Neural progenitor cell (in vitro differentiated cells): ENCODE measurements at regions not wholly inside any gene's neighbourhood (a gene's known extent, or its start where the extent isn't known, plus 50 kb on each side); places are given as distances from the start of the nearest gene placed in this dataset.
"Not testable (repeated sequence)": the region's sequence is repeated elsewhere in the genome, so short reads cannot be mapped to it uniquely, and the experiment has no call there.

Source experiments
- DNase-seq: peaks from one replicate; pipeline ENCODE4 v3.0.0-alpha.2; 2016; ENCODE audit warnings: low spot score
- H2AFZ ChIP-seq: fragments of 200-600 bp; sonication (generic); replicated peaks from 2 replicates; pipeline ENCODE4 v1.6.1; 2016; ENCODE audit warnings: antibody characterized with exemption
- H3F3A ChIP-seq: fragments of 200-600 bp; sonication (generic); 2 replicates; pipeline ENCODE4 v1.6.1; 2016; ENCODE audit warnings: antibody characterized with exemption, low read depth
- H3K27ac ChIP-seq: fragments of 200-600 bp; sonication (generic); 2 replicates; pipeline ENCODE4 v1.5.1; 2016; ENCODE audit warnings: mild to moderate bottlenecking
- H3K27me3 ChIP-seq: fragments of 200-600 bp; sonication (generic); 2 replicates; pipeline ENCODE4 v1.6.1; 2016; ENCODE audit warnings: mild to moderate bottlenecking, moderate library complexity
- H3K36me3 ChIP-seq: fragments of 200-600 bp; sonication (generic); 2 replicates; pipeline ENCODE4 v1.5.1; 2016
- H3K4me1 ChIP-seq: fragments of 200-600 bp; sonication (generic); 2 replicates; pipeline ENCODE4 v1.6.1; 2016; ENCODE audit warnings: mixed run types
- H3K4me2 ChIP-seq: fragments of 200-600 bp; sonication (generic); 2 replicates; pipeline ENCODE4 v1.6.1; 2016
- H3K4me3 ChIP-seq: fragments of 200-600 bp; sonication (generic); 2 replicates; pipeline ENCODE4 v1.5.1; 2016
- H3K79me2 ChIP-seq: fragments of 200-600 bp; sonication (generic); 2 replicates; pipeline ENCODE4 v1.6.1; 2016; ENCODE audit warnings: low read depth
- H3K9ac ChIP-seq: fragments of 200-600 bp; sonication (generic); 2 replicates; pipeline ENCODE4 v1.6.1; 2016
- H3K9me3 ChIP-seq: fragments of 200-600 bp; sonication (generic); 2 replicates; pipeline ENCODE4 v1.5.1; 2016; ENCODE audit warnings: low read depth
- H4K20me1 ChIP-seq: fragments of 200-600 bp; sonication (generic); 2 replicates; pipeline ENCODE4 v1.6.1; 2016; ENCODE audit warnings: low read depth
- H3K27ac Mint-ChIP-seq: 3 replicates; pipeline ENCODE4 v1.8.0; 2021; ENCODE audit warnings: mixed read lengths
- H3K27me3 Mint-ChIP-seq: 2 replicates; pipeline ENCODE4 v1.8.0; 2022; ENCODE audit warnings: low read depth, mild to moderate bottlenecking, inconsistent platforms, moderate library complexity, mixed read lengths; ENCODE audit not compliant: insufficient read depth
- H3K36me3 Mint-ChIP-seq: 3 replicates; pipeline ENCODE4 v1.8.0; 2021; ENCODE audit warnings: mixed read lengths
- H3K4me1 Mint-ChIP-seq: 3 replicates; pipeline ENCODE4 v1.8.0; 2021; ENCODE audit warnings: mixed read lengths
- H3K4me3 Mint-ChIP-seq: 3 replicates; pipeline ENCODE4 v1.8.0; 2021; ENCODE audit warnings: mild to moderate bottlenecking, moderate library complexity, mixed read lengths
- H3K9me3 Mint-ChIP-seq: 3 replicates; pipeline ENCODE4 v1.8.0; 2020; ENCODE audit warnings: mixed read lengths
- CTCF ChIP-seq: fragments of 200-600 bp; sonication (generic); IDR thresholded peaks from 2 replicates; pipeline ENCODE4 v1.5.1; 2017; ENCODE audit warnings: antibody characterized with exemption, mild to moderate bottlenecking
- EZH2 ChIP-seq: fragments of 200-600 bp; sonication (generic); IDR thresholded peaks from 2 replicates; pipeline ENCODE4 v1.6.1; 2017; ENCODE audit warnings: antibody characterized with exemption, mild to moderate bottlenecking, moderate library complexity
- EZH2phosphoT487 ChIP-seq: fragments of 200-600 bp; sonication (generic); IDR thresholded peaks from 2 replicates; pipeline ENCODE4 v1.6.1; 2017; ENCODE audit warnings: antibody characterized with exemption

- H3K79me2 ChIP-seq: no peaks in the 10 kb centered on the region
- no peaks in the 10 kb centered on the region for H3K27me3 ChIP-seq
- no peaks in the 10 kb centered on the region for H3K9me3 ChIP-seq
- H3K4me1 ChIP-seq: no peaks in the 10 kb centered on the region
- Mint-ChIP-seq H3K27me3 (no peaks in the 10 kb centered on the region), H3K36me3 (no peaks in the 10 kb centered on the region), H3K9me3 (peaks cover 9% of the 10 kb centered on the region), H3K4me1 (no peaks in the 10 kb centered on the region), H3K4me3 (no peak overlapping the region), H3K27ac (no peak overlapping the region)
- no peak overlapping the region for H2AFZ ChIP-seq
- no peak overlapping the region for H3K4me2 ChIP-seq
- H3F3A ChIP-seq: no peaks in the 10 kb centered on the region
- DNase-seq: no peak
- no peak overlapping the region for H3K27ac ChIP-seq
- no peaks in the 10 kb centered on the region for H4K20me1 ChIP-seq
- TF ChIP-seq EZH2phosphoT487: no peak
- no peak for TF ChIP-seq CTCF
- TF ChIP-seq EZH2: no peak
- no peak overlapping the region for H3K9ac ChIP-seq
- H3K4me3 ChIP-seq: no peak overlapping the region
- no peaks in the 10 kb centered on the region for H3K36me3 ChIP-seq
Observed at GRCh38 chr16:60636117-60636516, 1400.1 kb downstream of the CDH8 start.

- H3K9ac ChIP-seq: no peak overlapping the region
- no peaks in the 10 kb centered on the region for H3K4me1 ChIP-seq
- Mint-ChIP-seq H3K4me3 (no peak overlapping the region), H3K4me1 (no peaks in the 10 kb centered on the region), H3K27me3 (no peaks in the 10 kb centered on the region), H3K36me3 (no peaks in the 10 kb centered on the region), H3K27ac (no peak overlapping the region), H3K9me3 (peaks cover 9% of the 10 kb centered on the region)
- H3K27me3 ChIP-seq: no peaks in the 10 kb centered on the region
- H2AFZ ChIP-seq: peak overlapping the region; percentile 47
- no peak overlapping the region for H3K4me2 ChIP-seq
- no peaks in the 10 kb centered on the region for H3K36me3 ChIP-seq
- no peak for DNase-seq
- no peaks in the 10 kb centered on the region for H3K79me2 ChIP-seq
- H3F3A ChIP-seq: no peaks in the 10 kb centered on the region
- no peaks in the 10 kb centered on the region for H3K9me3 ChIP-seq
- TF ChIP-seq CTCF (no peak), EZH2 (no peak), EZH2phosphoT487 (no peak)
- no peak overlapping the region for H3K4me3 ChIP-seq
- no peak overlapping the region for H3K27ac ChIP-seq
- H4K20me1 ChIP-seq: no peaks in the 10 kb centered on the region
Observed at GRCh38 chr16:60635548-60635947, 1400.7 kb downstream of the CDH8 start.

GRCh38 chr16:60611844-60612243, 1424.4 kb downstream of the CDH8 start:
- Histone ChIP-seq H3K9ac (no peak overlapping the region), H3K4me1 (no peaks in the 10 kb centered on the region), H3K27me3 (no peaks in the 10 kb centered on the region), H3K4me2 (no peak overlapping the region), H3F3A (no peaks in the 10 kb centered on the region), H3K36me3 (no peaks in the 10 kb centered on the region), H3K9me3 (no peaks in the 10 kb centered on the region), H3K4me3 (no peak overlapping the region), H3K79me2 (no peaks in the 10 kb centered on the region), H2AFZ (no peak overlapping the region), H4K20me1 (no peaks in the 10 kb centered on the region), H3K27ac (no peak overlapping the region)
- Mint-ChIP-seq H3K27ac (no peak overlapping the region), H3K36me3 (no peaks in the 10 kb centered on the region), H3K9me3 (no peaks in the 10 kb centered on the region), H3K4me3 (no peak overlapping the region), H3K4me1 (no peaks in the 10 kb centered on the region), H3K27me3 (peaks cover 2% of the 10 kb centered on the region)
- DNase-seq: no peak
- TF ChIP-seq EZH2phosphoT487 (no peak), EZH2 (no peak), CTCF (no peak)

GRCh38 chr16:60608971-60609370, 1427.3 kb downstream of the CDH8 start:
- H3K9me3 Mint-ChIP-seq: no peaks in the 10 kb centered on the region
- Histone ChIP-seq H3K79me2 (no peaks in the 10 kb centered on the region), H3K36me3 (no peaks in the 10 kb centered on the region), H3K9ac (no peak overlapping the region), H3K4me1 (no peaks in the 10 kb centered on the region), H3K27ac (no peak overlapping the region), H3K27me3 (no peaks in the 10 kb centered on the region), H2AFZ (no peak overlapping the region), H3K9me3 (no peaks in the 10 kb centered on the region), H3K4me3 (no peak overlapping the region), H4K20me1 (no peaks in the 10 kb centered on the region), H3K4me2 (no peak overlapping the region), H3F3A (no peaks in the 10 kb centered on the region)
- H3K4me1 Mint-ChIP-seq: no peaks in the 10 kb centered on the region
- no peak overlapping the region for H3K27ac Mint-ChIP-seq
- H3K36me3 Mint-ChIP-seq: no peaks in the 10 kb centered on the region
- DNase-seq: no peak
- no peak overlapping the region for H3K4me3 Mint-ChIP-seq
- TF ChIP-seq EZH2phosphoT487 (no peak), EZH2 (no peak), CTCF (no peak)
- no peaks in the 10 kb centered on the region for H3K27me3 Mint-ChIP-seq

GRCh38 chr16:60605652-60606051, 1430.6 kb downstream of the CDH8 start:
- H3K4me3 ChIP-seq, H3K36me3 Mint-ChIP-seq, H3K9me3 ChIP-seq, H3K4me1 ChIP-seq, H3K4me3 Mint-ChIP-seq, H3K4me2 ChIP-seq, H3F3A ChIP-seq, H3K27ac ChIP-seq, H3K4me1 Mint-ChIP-seq, H3K36me3 ChIP-seq, H3K27me3 Mint-ChIP-seq, H4K20me1 ChIP-seq, H3K27ac Mint-ChIP-seq, H2AFZ ChIP-seq, H3K9ac ChIP-seq, H3K79me2 ChIP-seq, H3K9me3 Mint-ChIP-seq, H3K27me3 ChIP-seq, DNase-seq: not testable (repeated sequence)
